AG09319 (cell line): ENCODE measurements at regions not wholly inside any gene's neighbourhood (a gene's known extent, or its start where the extent isn't known, plus 50 kb on each side); places are given as distances from the start of the nearest gene placed in this dataset.
A peak's percentile ranks its signal among the peaks of the same experiment; 100 is the strongest.

Experiments used
- DNase-seq: peaks from one replicate; pipeline ENCODE4 v3.0.0-alpha.2; 2010; ENCODE audit warnings: low read depth; ENCODE audit errors: extremely low read depth
- CTCF ChIP-seq: IDR thresholded peaks from 2 replicates; pipeline ENCODE4 v1.5.1; 2011; ENCODE audit warnings: low read depth, mild to moderate bottlenecking, inconsistent platforms, low read length, moderate library complexity

- no peak for TF ChIP-seq CTCF
- DNase-seq, result no peak
Observed at GRCh38 chr2:215797676-215798075, 215.7 kb downstream of the MREG start.

- no peak for DNase-seq
- no peak; the same call in 1 of the 2 replicates for TF ChIP-seq CTCF
Observed at GRCh38 chr2:215796140-215796855, 217.1 kb downstream of the MREG start.

GRCh38 chr2:215794829-215795546 lies 218.4 kb downstream of the MREG start:
- TF ChIP-seq CTCF, result no peak
- no peak for DNase-seq

- TF ChIP-seq CTCF, result no peak
- DNase-seq, result peak; percentile 68
Observed at GRCh38 chr2:215793747-215794595, 219.4 kb downstream of the MREG start.

GRCh38 chr2:215791481-215791937 lies 221.8 kb downstream of the MREG start:
- TF ChIP-seq CTCF, result no peak

GRCh38 chr2:215790523-215791421 lies 222.6 kb downstream of the MREG start:
- DNase-seq, result no peak
- no peak for TF ChIP-seq CTCF

More at GRCh38 chr2:215791481-215791937, 221.8 kb downstream of the MREG start:
- DNase-seq, result no peak
